IPS-20b (cell line): ENCODE measurements at regions not wholly inside any gene's neighbourhood (a gene's known extent, or its start where the extent isn't known, plus 50 kb on each side); places are given as distances from the start of the nearest gene placed in this dataset.

Source experiments
- H3K27ac ChIP-seq: one replicate; pipeline ENCODE4 v1.5.1; 2013; ENCODE audit warnings: low read length
- H3K27me3 ChIP-seq: 2 replicates; pipeline ENCODE4 v1.6.1; 2013; ENCODE audit warnings: mild to moderate bottlenecking, low read length, inconsistent platforms; ENCODE audit not compliant: insufficient read depth
- H3K36me3 ChIP-seq: 2 replicates; pipeline ENCODE4 v1.6.1; 2013; ENCODE audit warnings: low read depth, mild to moderate bottlenecking, inconsistent platforms, low read length, moderate library complexity; ENCODE audit not compliant: insufficient read depth
- H3K4me1 ChIP-seq: 2 replicates; pipeline ENCODE4 v1.6.1; 2013; ENCODE audit warnings: mild to moderate bottlenecking, control low read depth, inconsistent platforms, low read length, moderate library complexity; ENCODE audit not compliant: insufficient read depth
- H3K4me3 ChIP-seq: 2 replicates; pipeline ENCODE4 v1.5.1; 2013; ENCODE audit warnings: mild to moderate bottlenecking, low read length, inconsistent platforms
- H3K9ac ChIP-seq: 2 replicates; pipeline ENCODE4 v1.6.1; 2013; ENCODE audit warnings: low read depth, mild to moderate bottlenecking, inconsistent platforms, low read length, moderate library complexity
- H3K9me3 ChIP-seq: 2 replicates; pipeline ENCODE4 v1.6.1; 2013; ENCODE audit warnings: mild to moderate bottlenecking, low read depth, low read length, inconsistent platforms; ENCODE audit not compliant: insufficient read depth

DNA sequence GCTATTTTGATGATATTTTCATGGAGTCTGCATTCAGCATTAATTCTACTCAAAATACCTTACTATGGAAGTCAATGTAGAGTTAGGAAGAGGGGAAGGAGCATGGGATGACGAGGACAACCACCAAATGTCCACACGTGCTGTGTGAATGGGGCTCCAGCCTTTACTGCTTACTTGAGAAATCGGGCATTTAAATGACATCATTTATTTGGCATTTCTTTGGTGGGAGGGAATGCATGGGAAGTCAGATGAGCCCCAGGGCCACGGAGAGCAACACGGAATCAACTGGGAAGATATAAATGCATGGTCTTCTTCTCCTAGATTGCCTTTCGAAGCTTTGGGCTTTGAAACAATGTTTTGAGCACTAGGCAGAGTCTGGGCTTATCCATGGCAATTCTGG is 458.5 kb upstream of the KLF4 start:
- no peak overlapping the region for H3K27ac ChIP-seq
- no peaks in the 10 kb centered on the region for H3K27me3 ChIP-seq
- H3K9me3 ChIP-seq = peaks cover 8% of the 10 kb centered on the region
- H3K4me1 ChIP-seq = no peaks in the 10 kb centered on the region
- H3K9ac ChIP-seq = no peak overlapping the region
- no peaks in the 10 kb centered on the region for H3K36me3 ChIP-seq
- no peak overlapping the region for H3K4me3 ChIP-seq

DNA sequence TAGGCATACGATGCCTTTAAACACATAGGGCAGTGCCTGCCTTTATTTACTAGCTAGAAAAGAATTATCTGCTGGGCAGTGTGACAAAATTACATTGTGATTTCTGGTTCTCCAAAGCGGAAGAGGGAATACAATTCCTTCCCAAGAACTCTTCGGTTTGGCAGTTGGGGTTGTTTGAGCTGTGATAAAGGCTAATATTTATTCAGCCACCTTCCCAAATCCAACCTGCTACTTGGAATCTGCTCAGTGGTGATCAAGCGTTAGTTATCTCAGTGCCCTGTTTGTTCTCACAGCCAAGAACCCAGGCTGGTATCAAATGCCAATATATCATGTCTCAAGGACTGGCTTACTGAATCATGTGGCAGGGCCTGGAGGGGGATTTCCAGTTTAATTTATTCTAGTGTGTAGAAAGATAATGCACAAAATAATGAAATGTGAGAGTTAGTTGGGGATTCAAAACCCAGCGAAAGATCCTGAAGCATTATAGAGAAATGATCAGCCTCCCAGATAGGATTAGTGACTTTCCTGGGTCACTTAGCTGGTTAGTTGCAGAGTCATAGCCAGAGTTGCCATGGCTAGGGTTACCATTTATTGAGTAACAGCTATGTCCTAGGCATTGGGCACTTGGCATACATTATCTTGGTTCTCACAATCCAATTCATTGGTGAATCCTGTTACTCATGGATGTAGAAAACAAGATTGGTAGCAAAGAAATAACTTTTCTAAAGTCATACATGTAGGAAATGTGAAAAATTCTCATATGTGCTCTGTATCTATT is 457.0 kb upstream of the KLF4 start:
- no peak overlapping the region for H3K9ac ChIP-seq
- no peak overlapping the region for H3K27ac ChIP-seq
- no peaks in the 10 kb centered on the region for H3K36me3 ChIP-seq
- no peak overlapping the region for H3K4me3 ChIP-seq
- H3K27me3 ChIP-seq = no peaks in the 10 kb centered on the region
- peaks cover 6% of the 10 kb centered on the region for H3K9me3 ChIP-seq
- no peaks in the 10 kb centered on the region for H3K4me1 ChIP-seq

- Histone ChIP-seq H3K4me1 (no peaks in the 10 kb centered on the region), H3K9me3 (no peaks in the 10 kb centered on the region; the same call in 1 of the 2 replicates), H3K36me3 (no peaks in the 10 kb centered on the region), H3K27me3 (no peaks in the 10 kb centered on the region), H3K27ac (no peak overlapping the region), H3K9ac (no peak overlapping the region), H3K4me3 (no peak overlapping the region)
These were observed 456.4 kb upstream of the KLF4 start for GRCh38 chr9:107945961-107946360.

GRCh38 chr9:107945493-107945892 is 455.9 kb upstream of the KLF4 start:
- Histone ChIP-seq H3K27ac (no peak overlapping the region), H3K4me3 (no peak overlapping the region), H3K36me3 (no peaks in the 10 kb centered on the region), H3K4me1 (no peaks in the 10 kb centered on the region), H3K9me3 (no peaks in the 10 kb centered on the region), H3K27me3 (no peaks in the 10 kb centered on the region), H3K9ac (no peak overlapping the region)

DNA sequence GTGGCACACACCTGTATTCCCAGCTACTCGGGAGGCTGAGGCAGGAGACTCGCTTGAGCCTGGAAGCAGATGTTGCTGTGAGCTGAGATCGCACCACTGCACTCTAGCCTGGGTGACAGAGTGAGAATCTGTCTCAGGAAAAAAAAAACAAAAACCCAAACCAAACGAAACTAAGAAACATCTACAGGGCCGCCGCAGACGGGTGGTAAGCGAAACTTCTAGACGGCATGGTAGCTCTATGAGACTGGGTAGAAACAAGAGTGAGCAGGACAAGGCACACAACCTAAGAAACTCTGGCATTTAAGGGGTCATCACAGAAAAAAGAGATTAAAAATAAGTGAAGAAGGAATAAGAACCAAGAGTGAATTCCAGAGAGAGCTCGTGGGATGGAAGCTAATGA is 454.8 kb upstream of the KLF4 start:
- Histone ChIP-seq H3K9me3 (no peaks in the 10 kb centered on the region), H3K9ac (no peak overlapping the region), H3K4me1 (no peaks in the 10 kb centered on the region), H3K27ac (no peak overlapping the region), H3K36me3 (no peaks in the 10 kb centered on the region), H3K27me3 (no peaks in the 10 kb centered on the region), H3K4me3 (no peak overlapping the region)

DNA sequence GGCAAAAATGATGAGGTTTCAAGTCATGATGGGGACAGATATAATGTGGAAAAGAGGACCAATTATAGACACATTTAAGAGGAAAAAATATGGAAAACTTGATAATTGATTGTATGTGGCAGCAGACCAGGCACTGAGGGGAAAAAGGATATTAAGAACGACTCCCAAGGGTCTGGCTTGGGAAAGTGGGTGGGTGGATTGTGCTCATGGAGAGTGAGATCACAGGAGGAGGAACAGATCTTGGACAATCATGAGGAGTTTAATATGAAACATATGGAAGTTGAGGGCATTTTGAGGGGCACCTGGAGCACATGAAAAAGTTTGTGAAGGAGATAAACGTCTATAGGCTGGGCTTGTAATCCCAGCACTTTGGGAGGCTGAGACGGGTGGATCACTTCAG is 454.3 kb upstream of the KLF4 start:
- H3K9me3 ChIP-seq = no peaks in the 10 kb centered on the region
- H3K4me3 ChIP-seq = no peak overlapping the region
- no peak overlapping the region for H3K27ac ChIP-seq
- no peaks in the 10 kb centered on the region for H3K27me3 ChIP-seq
- no peaks in the 10 kb centered on the region for H3K36me3 ChIP-seq
- no peaks in the 10 kb centered on the region for H3K4me1 ChIP-seq
- no peak overlapping the region for H3K9ac ChIP-seq

DNA sequence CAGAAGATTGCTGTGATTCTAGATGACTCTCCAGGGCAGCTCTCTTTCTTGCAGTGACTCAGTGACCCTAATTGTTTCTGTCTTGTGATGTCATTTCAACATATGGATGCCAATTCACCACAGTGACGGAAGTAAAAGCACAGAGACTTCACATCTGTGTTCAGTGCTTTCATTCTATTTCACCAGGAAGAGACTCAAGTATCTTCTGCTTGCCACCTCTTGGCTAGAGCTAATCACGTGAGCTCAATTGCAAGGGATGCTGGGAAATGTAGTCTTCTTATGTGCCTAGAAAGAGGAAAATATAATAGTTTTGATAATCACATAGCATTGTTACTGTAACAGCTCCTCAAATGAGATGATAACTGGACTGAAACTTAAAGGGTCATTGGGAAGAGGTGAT is 453.3 kb upstream of the KLF4 start:
- no peaks in the 10 kb centered on the region for H3K27me3 ChIP-seq
- H3K27ac ChIP-seq = no peak overlapping the region
- H3K9ac ChIP-seq = no peak overlapping the region
- no peaks in the 10 kb centered on the region for H3K36me3 ChIP-seq
- no peaks in the 10 kb centered on the region for H3K4me1 ChIP-seq
- H3K4me3 ChIP-seq = no peak overlapping the region
- H3K9me3 ChIP-seq = no peaks in the 10 kb centered on the region

DNA sequence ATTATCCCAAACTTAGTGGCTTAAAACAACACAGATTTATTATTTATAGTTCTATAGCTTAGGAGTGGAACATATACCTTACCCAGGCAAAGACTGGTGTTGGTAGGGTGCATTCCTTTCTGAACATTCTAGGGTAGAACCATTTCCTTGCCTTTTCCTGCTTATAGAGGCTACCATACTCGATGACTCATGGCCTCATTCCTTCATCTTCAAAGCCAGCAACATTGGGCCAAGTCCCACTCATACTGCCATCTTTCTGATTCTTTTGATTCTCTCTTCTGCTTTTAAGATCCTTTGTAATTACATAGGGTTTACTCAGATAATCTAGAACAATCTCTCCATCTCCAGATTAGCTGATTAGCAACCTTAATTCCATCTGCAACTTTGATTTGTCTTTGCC is 452.7 kb upstream of the KLF4 start:
- no peak overlapping the region for H3K27ac ChIP-seq
- H3K4me3 ChIP-seq = no peak overlapping the region
- no peaks in the 10 kb centered on the region for H3K9me3 ChIP-seq
- no peak overlapping the region for H3K9ac ChIP-seq
- H3K36me3 ChIP-seq = no peaks in the 10 kb centered on the region
- no peaks in the 10 kb centered on the region for H3K4me1 ChIP-seq
- no peaks in the 10 kb centered on the region for H3K27me3 ChIP-seq

DNA sequence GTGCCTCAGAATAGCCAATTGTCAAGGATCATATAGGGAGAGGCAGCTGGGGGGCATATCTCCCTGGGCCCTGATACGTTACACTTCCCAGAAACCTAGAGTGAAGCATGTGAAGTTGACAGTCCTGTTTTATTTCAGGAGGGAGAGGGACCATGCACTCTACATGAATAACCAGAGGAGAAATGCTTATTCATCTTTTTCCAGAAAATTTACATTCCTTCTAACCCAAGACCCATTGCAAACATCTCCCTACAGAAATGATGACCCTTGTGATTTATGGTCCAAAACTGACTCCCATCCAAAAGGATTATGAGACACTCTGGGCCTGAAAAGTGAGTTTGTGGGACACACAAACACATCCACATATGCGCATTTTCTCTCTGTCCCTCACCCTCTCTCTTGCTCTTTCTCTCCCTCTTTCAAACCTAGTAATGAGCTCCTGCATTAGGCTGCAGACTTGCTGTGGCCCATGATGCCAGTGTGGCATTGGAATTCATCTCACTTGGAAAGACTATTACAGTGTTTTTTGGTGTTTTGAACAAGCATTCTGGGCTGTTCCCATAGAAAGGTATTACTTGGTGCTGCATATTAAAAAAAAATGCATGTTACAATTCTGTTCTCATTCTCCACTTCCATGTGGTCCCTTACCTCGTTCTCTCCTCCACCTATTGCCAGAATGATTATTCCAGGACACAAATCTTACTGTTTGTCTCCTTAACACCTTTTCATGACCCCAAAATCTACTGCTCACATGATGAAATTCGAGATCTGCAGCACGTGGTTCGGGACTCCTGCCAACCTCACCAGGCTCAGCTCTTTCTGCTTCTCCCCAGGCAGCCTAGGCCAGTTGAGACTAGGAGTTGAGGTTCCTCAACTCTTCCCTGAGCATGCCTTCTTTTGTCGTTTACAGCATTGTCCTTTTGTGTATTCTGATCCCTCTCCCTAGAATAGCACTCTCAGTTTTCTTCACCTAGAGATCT is 451.3 kb upstream of the KLF4 start:
- Histone ChIP-seq H3K36me3 (no peaks in the 10 kb centered on the region), H3K4me1 (no peaks in the 10 kb centered on the region), H3K27me3 (no peaks in the 10 kb centered on the region), H3K27ac (no peak overlapping the region), H3K9ac (no peak overlapping the region), H3K9me3 (no peaks in the 10 kb centered on the region), H3K4me3 (no peak overlapping the region)

DNA sequence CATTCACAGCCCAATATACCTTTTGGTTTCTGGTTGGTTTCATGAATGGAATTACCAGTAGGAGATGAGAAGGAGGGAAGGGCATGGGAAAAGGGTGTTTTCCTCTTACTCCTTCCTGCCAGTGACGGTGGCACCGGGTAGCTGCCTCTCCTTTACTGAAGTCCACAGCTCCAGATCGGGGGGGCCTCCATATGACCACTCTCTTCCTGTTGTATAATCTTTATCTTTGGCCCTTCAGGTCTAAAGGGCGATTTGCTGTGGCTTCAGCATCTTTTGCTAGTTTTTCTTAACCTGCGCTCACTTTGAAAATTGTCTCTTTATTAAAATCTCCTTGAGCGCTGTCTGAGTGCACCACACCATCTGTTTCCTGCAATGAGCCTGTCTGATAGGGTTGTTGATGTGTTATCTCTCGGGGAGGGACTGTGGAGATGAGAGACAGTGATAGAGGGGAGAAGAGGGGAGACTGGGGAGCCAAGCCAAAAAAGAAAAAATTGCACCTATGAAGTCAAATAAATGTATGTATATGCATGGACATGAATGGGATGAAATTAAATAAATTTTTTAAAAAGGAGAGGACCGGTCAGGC is 449.3 kb upstream of the KLF4 start:
- no peaks in the 10 kb centered on the region for H3K27me3 ChIP-seq
- H3K4me1 ChIP-seq = no peaks in the 10 kb centered on the region
- H3K9me3 ChIP-seq = no peaks in the 10 kb centered on the region
- no peaks in the 10 kb centered on the region for H3K36me3 ChIP-seq
- no peak overlapping the region for H3K27ac ChIP-seq
- no peak overlapping the region for H3K4me3 ChIP-seq
- no peak overlapping the region for H3K9ac ChIP-seq

- Histone ChIP-seq H3K9ac (no peak overlapping the region), H3K27ac (no peak overlapping the region), H3K36me3 (no peaks in the 10 kb centered on the region), H3K27me3 (no peaks in the 10 kb centered on the region), H3K4me3 (no peak overlapping the region), H3K9me3 (no peaks in the 10 kb centered on the region), H3K4me1 (no peaks in the 10 kb centered on the region)
These were observed 446.4 kb upstream of the KLF4 start for GRCh38 chr9:107935931-107936330.
